Activated T-cell treated with anti-CD3 and anti-CD28 coated beads for 24 hours (primary cell): ENCODE measurements at regions not wholly inside any gene's neighbourhood (a gene's known extent, or its start where the extent isn't known, plus 50 kb on each side); places are given as distances from the start of the nearest gene placed in this dataset.

Source experiments
- DNase-seq: peaks from one replicate; pipeline ENCODE4 v3.0.0-alpha.2; 2020; ENCODE audit warnings: low read depth

GRCh38 chr1:168386949-168387586, 106.4 kb downstream of the TBX19 start:
- peak; percentile 65 for DNase-seq

- no peak for DNase-seq
Observed at GRCh38 chr1:168386492-168386891, 105.8 kb downstream of the TBX19 start.

GRCh38 chr1:168381850-168382249, 101.2 kb downstream of the TBX19 start:
- DNase-seq: no peak

GRCh38 chr1:168380945-168381344, 100.3 kb downstream of the TBX19 start:
- DNase-seq: no peak

GRCh38 chr1:168379104-168379860, 98.6 kb downstream of the TBX19 start:
- DNase-seq: no peak

GRCh38 chr1:168375566-168376300, 95.1 kb downstream of the TBX19 start:
- DNase-seq: no peak

- DNase-seq: no peak
Observed at GRCh38 chr1:168374566-168374965, 93.9 kb downstream of the TBX19 start.

- no peak for DNase-seq
Observed at GRCh38 chr1:168373869-168374268, 93.2 kb downstream of the TBX19 start.

- DNase-seq: no peak
Observed at GRCh38 chr1:168372861-168373371, 92.2 kb downstream of the TBX19 start.

GRCh38 chr1:168372307-168372706, 91.6 kb downstream of the TBX19 start:
- DNase-seq: no peak

GRCh38 chr1:168371477-168371876, 90.8 kb downstream of the TBX19 start:
- no peak for DNase-seq

- no peak for DNase-seq
Observed at GRCh38 chr1:168370586-168370985, 89.9 kb downstream of the TBX19 start.

GRCh38 chr1:168369655-168370054, 89.0 kb downstream of the TBX19 start:
- DNase-seq: no peak

- DNase-seq: no peak
Observed at GRCh38 chr1:168368131-168368530, 87.5 kb downstream of the TBX19 start.

- DNase-seq: no peak
Observed at GRCh38 chr1:168365719-168366479, 85.2 kb downstream of the TBX19 start.
